Jurkat, Clone E6-1 (cell line): ENCODE measurements at regions not wholly inside any gene's neighbourhood (a gene's known extent, or its start where the extent isn't known, plus 50 kb on each side); places are given as distances from the start of the nearest gene placed in this dataset.
A peak's percentile ranks its signal among the peaks of the same experiment; 100 is the strongest.

Source experiments
- DNase-seq: peaks from one replicate; pipeline ENCODE4 v3.0.0-alpha.2; 2011; ENCODE audit warnings: low read depth, low spot score
- H3K4me3 ChIP-seq: 2 replicates; pipeline ENCODE4 v1.5.1; 2011; ENCODE audit warnings: mild to moderate bottlenecking, low read length, control low read depth, moderate library complexity

DNA sequence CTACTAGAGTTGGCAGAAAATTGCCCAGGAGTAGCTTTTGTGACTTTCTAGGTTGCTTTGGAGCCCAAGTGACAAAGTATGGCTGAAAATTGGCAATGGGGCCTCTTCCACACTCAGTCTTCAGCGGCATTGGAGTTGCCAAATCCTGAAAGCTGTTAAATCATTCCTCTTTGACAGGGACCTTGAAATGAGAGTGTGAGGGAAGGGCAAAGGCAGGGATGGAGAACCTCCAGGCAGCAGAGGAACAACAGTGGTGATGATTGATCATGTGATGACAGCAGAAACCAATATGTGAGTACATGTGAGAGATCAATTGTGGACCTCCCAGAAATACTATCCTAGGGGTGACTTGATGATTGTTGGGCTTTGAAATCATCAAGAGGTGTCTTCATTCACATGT, 393.9 kb downstream of the KIF16B start:
- no peak for DNase-seq

DNA sequence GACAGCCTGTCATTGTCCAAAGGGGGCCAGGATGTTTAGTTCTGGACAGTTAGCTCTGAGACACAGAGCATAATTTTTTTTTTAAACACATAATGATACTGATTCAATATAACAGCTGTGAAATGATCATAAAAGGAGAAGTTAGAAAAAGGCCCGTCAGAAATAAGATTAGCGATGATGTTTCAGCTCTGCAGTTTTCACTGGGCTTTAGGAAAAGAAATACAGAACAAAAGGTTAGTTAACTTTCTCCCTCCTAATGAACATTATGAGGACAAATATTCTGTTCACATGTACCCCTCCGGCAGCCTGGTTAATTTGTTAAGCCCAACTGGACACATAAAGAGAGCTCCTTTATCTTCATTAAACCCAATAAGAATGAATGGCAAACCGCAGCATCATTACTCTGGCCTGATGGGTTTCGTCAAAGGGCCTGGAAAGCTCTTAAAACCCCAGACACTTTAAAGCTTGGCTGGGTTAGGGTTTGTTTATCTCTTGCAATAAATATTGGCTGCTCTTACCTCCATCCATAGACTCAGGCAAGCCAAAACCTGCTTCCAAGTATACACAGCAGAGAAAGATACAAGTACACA, 394.6 kb downstream of the KIF16B start:
- no peak for DNase-seq
- H3K4me3 ChIP-seq = no peak overlapping the region

More for the DNA sequence above, 393.9 kb downstream of the KIF16B start:
- H3K4me3 ChIP-seq = no peak overlapping the region

DNA sequence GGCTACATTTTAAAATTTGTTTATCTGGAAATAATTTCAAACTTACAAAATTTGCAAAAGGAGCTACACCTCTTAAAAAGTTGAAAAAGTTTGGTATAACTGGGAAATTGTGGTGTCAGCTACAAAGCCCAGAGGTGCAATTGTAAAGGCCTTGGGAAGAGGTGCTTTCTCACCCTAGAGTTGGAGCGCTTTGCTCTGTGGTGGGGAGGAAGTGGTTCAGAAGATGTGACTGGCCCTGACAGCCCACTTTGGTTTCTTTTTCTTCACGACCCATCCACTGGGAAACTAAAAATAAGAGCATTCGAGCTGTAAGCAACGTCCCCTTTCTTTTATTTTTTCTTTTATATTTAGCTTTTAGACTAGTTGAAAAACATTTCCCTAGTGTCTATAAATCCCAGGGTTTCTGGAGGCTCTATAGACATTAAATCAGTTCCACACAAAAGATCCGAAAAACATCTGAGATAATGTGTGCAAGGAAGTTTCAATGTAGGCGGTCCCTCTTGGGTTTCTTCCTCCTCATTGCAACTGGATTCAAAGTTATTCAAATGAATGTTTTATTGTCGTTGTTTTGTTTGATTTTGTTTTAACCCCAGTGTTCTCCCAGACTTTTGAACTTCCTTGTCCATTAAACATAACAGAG, 397.8 kb downstream of the KIF16B start:
- DNase-seq = peak; percentile 12
- no peak overlapping the region for H3K4me3 ChIP-seq

- no peak for DNase-seq
- no peak overlapping the region for H3K4me3 ChIP-seq
These were observed 398.9 kb downstream of the KIF16B start for GRCh38 chr20:16174311-16174710.

DNA sequence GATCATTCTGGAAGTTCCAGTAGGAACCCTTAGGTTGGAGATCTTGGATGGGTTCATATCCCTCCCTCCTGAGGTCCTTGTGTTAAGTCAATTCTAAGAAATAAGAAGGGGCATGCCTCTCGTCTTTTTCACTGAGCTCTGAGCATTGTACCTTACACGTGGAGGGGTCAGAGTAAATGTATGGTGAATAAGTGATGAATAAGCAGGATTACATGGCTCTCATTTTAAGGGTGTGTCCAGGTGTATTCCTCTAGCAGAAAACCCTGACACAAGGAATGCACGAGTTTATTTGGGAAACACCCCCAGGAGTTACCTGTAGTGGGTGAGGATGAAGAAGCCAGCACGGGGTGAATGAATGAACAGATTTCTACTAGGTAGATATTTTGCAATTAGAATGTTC, 400.2 kb downstream of the KIF16B start:
- DNase-seq = no peak
- no peak overlapping the region for H3K4me3 ChIP-seq

DNA sequence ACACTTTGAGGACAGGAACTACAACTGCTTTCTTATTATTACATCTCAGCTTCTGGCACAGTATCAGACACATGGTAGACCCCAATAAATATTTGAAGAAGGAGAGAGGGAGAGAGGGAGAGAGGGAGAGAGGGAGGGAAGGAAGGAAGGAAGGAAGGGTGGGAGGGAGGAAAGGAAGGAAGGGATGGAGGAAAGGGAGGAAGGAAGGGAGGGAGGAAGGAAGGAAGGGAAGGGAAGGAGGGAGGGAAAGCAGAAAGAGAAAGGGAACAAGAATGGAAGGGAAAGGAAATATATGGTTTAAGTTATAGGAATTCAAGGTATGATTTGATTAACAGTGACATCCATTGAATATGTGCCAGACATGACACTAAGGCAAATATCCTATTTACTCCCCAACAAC, 402.1 kb downstream of the KIF16B start:
- H3K4me3 ChIP-seq = no peak overlapping the region
- DNase-seq = no peak

GRCh38 chr20:16170406-16170971, 402.8 kb downstream of the KIF16B start:
- DNase-seq = no peak
- H3K4me3 ChIP-seq = no peak overlapping the region

GRCh38 chr20:16167423-16168130, 405.7 kb downstream of the KIF16B start:
- no peak for DNase-seq
- no peak overlapping the region for H3K4me3 ChIP-seq

DNA sequence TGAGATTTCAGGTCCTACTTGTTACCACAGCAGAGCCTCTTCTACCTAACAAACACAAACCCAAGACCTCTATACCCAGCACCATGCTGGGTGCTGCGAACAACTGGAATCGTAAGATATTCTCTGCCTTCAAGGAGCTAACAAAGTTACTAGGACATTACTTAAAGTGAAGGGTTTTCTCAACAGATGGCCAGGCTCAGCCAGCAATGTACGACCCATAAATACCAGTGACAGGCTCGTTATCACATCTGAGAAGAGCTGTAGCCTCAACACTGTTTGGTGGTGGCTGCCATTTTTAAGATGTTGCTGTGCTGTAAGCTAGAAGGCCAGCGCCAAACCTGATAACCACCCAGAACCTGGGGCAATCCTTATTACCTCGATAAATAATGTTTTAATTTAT, 406.5 kb downstream of the KIF16B start:
- no peak for DNase-seq
- no peak overlapping the region for H3K4me3 ChIP-seq

- peak; percentile 14 for DNase-seq
- no peak overlapping the region for H3K4me3 ChIP-seq
These were observed 414.3 kb downstream of the KIF16B start for GRCh38 chr20:16158976-16159286.

GRCh38 chr20:16158090-16158975, 414.9 kb downstream of the KIF16B start:
- H3K4me3 ChIP-seq = no peak overlapping the region
- DNase-seq = no peak

- no peak overlapping the region for H3K4me3 ChIP-seq
- no peak for DNase-seq
These were observed 425.3 kb downstream of the KIF16B start for GRCh38 chr20:16147916-16148315.

GRCh38 chr20:16147216-16147615, 426.0 kb downstream of the KIF16B start:
- H3K4me3 ChIP-seq = no peak overlapping the region
- no peak for DNase-seq

GRCh38 chr20:16145919-16146318, 427.3 kb downstream of the KIF16B start:
- DNase-seq = no peak
- no peak overlapping the region for H3K4me3 ChIP-seq

- no peak for DNase-seq
These were observed 429.7 kb downstream of the KIF16B start for GRCh38 chr20:16143596-16143995.

GRCh38 chr20:16135630-16136029, 437.6 kb downstream of the KIF16B start:
- DNase-seq = no peak
- no peak overlapping the region for H3K4me3 ChIP-seq

More at GRCh38 chr20:16143596-16143995, 429.7 kb downstream of the KIF16B start:
- no peak overlapping the region for H3K4me3 ChIP-seq

DNA sequence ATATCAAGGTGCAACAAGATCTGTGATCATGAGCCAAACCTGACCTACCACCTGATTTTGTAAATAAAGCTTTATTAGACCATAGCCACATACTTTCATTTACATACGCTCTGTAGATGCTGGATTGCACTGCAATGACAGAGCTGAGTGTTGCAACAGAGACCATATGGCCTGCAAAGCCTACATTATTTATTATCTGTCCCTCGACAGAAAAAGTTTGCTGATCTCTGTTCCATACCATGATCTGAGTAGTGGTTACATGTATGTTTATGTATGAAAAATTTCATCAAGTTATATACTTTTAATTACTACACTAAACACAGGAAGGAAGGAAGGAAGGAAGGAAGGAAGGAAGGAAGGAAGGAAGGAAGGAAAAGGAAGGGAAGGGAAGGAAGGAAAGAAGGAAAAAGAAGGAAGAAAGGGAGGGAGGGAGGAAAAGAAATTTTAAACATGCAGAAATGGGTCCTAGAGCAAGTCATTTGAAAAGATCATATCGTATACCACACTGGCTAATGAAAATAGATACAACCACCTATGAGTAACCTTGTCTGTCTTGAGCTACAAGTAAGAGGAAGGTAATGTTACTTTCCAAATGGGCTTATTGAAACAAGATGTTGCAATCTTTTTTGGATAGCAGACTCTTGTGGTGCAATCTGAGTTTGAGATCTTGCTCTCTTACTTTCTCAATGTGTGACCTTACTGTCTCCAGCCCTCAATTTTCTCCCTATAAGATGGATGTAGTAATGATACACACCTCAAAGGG, 441.0 kb downstream of the KIF16B start:
- DNase-seq = no peak
- no peak overlapping the region for H3K4me3 ChIP-seq

- no peak overlapping the region for H3K4me3 ChIP-seq
- DNase-seq = no peak
These were observed 443.8 kb downstream of the KIF16B start for GRCh38 chr20:16129411-16129810.
